IPS-15b (cell line): ENCODE measurements at regions not wholly inside any gene's neighbourhood (a gene's known extent, or its start where the extent isn't known, plus 50 kb on each side); places are given as distances from the start of the nearest gene placed in this dataset.
"Not testable (repeated sequence)": the region's sequence is repeated elsewhere in the genome, so short reads cannot be mapped to it uniquely, and the experiment has no call there.

Experiments used
- H3K27me3 ChIP-seq: one replicate; pipeline ENCODE4 v1.6.1; 2013; ENCODE audit warnings: low read length; ENCODE audit not compliant: control insufficient read depth, insufficient read depth
- H3K36me3 ChIP-seq: one replicate; pipeline ENCODE4 v1.6.1; 2013; ENCODE audit warnings: low read length; ENCODE audit not compliant: control insufficient read depth, insufficient read depth
- H3K4me1 ChIP-seq: one replicate; pipeline ENCODE4 v1.6.1; 2013; ENCODE audit warnings: mild to moderate bottlenecking, low read length; ENCODE audit not compliant: control insufficient read depth, insufficient read depth
- H3K4me3 ChIP-seq: one replicate; pipeline ENCODE4 v1.5.1; 2013; ENCODE audit warnings: low read depth, low read length
- H3K9ac ChIP-seq: one replicate; pipeline ENCODE4 v1.6.1; 2013; ENCODE audit warnings: low read depth, mild to moderate bottlenecking, low read length
- H3K9me3 ChIP-seq: one replicate; pipeline ENCODE4 v1.6.1; 2013; ENCODE audit warnings: mild to moderate bottlenecking, low read length; ENCODE audit not compliant: control insufficient read depth, insufficient read depth

DNA sequence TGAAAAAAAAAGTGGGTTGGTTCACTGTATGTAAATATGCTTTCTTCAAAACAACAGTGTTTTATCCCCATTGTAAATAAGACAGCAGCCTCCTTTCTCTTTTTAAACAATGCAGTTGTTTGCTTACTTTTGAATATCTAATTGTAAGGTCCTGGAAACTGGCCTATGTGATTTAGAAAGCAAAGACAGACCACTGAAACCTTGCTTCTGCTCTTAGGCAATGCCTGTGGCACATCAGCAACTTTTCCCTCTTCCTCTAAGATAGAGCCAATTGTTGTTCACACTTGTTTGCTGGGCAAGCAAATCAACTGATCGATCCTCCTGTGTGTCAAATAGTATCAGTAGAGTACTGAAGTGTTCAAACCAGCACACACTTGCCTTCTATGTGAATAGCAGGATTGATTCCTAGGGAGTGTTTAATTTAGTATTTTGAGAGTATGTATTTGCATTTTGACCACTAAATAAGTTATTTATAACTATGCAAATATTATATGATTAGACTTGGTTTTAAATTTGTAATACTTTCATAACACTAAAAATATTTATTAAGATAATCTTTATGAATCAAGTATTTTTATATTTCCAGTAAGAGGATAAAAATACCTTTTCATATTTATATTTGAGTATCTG, 55.4 kb upstream of the GRPR start:
- H3K9ac ChIP-seq: no peak overlapping the region
- H3K36me3 ChIP-seq: no peaks in the 10 kb centered on the region
- H3K9me3 ChIP-seq: no peaks in the 10 kb centered on the region
- H3K4me3 ChIP-seq: no peak overlapping the region
- no peaks in the 10 kb centered on the region for H3K4me1 ChIP-seq
- no peaks in the 10 kb centered on the region for H3K27me3 ChIP-seq

DNA sequence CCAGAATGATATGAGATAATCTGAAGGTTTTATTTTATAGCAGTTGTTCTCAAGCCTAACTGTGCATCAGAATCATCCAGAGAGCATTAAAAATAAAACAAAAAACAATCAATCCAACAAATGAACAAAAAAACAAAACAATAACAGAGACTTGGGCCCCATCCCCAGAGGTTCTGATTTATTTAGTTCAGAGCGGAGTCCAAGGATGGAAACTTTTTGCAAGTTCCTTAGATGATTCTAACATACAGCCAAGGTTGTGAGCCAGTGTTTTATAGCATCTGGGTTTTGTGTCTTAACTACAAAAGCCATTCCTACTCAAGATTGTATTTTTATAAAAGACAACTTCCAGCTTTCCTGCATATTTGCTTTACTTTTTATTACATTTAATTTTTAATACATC, 59.4 kb upstream of the GRPR start:
- H3K4me3 ChIP-seq: no peak overlapping the region
- no peak overlapping the region for H3K9ac ChIP-seq
- H3K4me1 ChIP-seq: no peaks in the 10 kb centered on the region
- no peaks in the 10 kb centered on the region for H3K36me3 ChIP-seq
- no peaks in the 10 kb centered on the region for H3K27me3 ChIP-seq
- H3K9me3 ChIP-seq: no peaks in the 10 kb centered on the region

DNA sequence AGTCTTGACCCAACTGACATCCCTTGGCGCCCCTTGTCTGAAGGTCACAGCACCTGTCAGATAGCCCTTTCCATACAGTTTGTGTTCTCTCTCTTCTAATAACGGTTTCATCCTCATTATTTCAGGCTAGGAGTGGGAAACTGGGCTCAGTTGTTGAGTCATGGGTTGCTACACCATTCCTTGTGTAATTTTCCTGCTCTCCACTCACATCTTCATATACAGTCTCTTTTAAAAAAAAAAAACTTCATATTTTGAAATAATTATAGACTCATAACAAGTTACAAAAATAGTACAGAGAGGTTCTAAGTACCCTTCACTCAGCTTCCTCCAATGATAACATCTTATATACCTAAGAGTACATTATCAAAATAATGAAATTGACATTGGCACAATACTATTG, 60.2 kb upstream of the GRPR start:
- no peaks in the 10 kb centered on the region for H3K36me3 ChIP-seq
- no peak overlapping the region for H3K9ac ChIP-seq
- H3K4me3 ChIP-seq: no peak overlapping the region
- H3K27me3 ChIP-seq: no peaks in the 10 kb centered on the region
- H3K4me1 ChIP-seq: no peaks in the 10 kb centered on the region
- H3K9me3 ChIP-seq: no peaks in the 10 kb centered on the region

DNA sequence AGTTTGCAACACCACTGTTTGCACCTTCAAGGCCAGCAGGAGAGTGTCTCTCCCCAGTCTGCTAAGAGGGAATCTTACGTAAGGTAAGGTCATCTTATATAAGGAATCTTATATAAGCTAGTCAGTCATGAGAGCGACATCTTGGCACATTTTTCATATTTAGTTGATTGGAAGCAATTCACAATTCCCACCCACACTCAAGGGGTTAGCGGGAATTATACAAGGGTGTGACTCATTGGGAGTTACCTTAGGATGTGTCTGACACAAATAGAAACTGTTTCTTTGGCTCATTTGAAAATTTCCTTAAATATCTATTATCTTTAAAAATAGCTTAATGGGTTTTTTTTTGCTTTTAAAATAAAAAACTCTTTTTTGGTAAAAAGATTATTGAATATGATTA, 62.1 kb upstream of the GRPR start:
- Histone ChIP-seq H3K4me1 (no peaks in the 10 kb centered on the region), H3K27me3 (no peaks in the 10 kb centered on the region), H3K9me3 (no peaks in the 10 kb centered on the region), H3K4me3 (no peak overlapping the region), H3K9ac (no peak overlapping the region), H3K36me3 (no peaks in the 10 kb centered on the region)

DNA sequence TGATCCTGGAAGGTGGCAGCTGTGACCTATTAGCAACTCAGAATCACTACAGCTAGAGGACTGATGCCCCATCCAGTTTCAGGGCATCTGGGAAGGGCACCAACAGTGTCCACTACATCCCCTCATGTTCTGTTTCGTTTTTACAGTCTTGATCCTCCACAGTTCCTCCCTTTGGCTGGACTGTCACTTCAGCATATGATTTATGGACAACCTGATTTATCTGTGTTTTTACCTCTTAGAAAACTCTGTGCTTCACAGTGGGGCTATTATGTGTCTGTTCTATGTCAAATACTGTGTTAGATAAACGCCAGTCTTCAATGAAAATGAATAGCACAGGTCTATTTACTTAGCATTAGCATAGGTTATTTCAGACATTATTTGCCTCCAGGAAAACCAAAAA, 63.1 kb upstream of the GRPR start:
- Histone ChIP-seq H3K4me1 (no peaks in the 10 kb centered on the region), H3K9ac (no peak overlapping the region), H3K4me3 (no peak overlapping the region), H3K36me3 (no peaks in the 10 kb centered on the region), H3K9me3 (no peaks in the 10 kb centered on the region), H3K27me3 (no peaks in the 10 kb centered on the region)

DNA sequence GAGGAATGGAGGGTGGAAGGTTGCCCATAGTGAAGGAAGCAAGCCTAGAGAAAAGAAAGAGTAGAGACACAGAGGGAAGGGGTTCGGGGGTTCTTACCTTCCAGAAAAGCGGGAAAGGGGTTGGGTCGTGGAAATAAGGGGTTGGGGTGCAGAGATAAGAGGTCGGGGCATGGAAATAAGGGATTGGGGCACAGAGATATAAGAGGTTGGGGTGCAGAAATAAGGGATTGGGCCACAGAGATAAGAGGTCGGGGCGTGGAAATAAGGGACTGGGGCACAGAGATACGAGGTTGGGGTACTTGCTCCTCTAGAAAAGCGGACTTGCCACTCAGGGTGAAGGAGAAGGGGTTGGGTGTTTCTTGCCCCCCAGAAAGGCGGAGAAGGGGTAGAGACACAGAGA, 74.2 kb upstream of the GRPR start:
- H3K36me3 ChIP-seq, H3K9me3 ChIP-seq, H3K4me1 ChIP-seq, H3K9ac ChIP-seq, H3K27me3 ChIP-seq, H3K4me3 ChIP-seq: not testable (repeated sequence)

DNA sequence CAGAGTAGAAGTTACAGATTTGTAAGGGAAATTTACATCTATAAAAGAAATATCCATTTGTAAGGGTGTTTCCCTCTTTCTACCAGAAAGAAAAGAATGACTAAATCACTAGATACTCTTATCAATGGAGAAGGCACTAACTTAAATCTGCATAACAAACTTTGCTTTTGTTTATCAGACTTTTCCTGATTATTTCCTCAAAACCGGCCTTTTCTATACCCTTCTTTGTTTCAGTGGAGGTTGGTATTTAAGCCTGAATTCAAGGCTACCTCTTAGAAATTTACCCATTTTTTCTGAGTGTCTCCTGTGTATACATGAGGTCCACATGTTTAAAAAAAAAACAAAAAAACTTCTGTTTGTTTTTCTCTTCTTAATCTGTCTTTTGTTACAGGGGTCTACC, 80.4 kb upstream of the GRPR start:
- Histone ChIP-seq H3K27me3 (no peaks in the 10 kb centered on the region), H3K4me3 (no peak overlapping the region), H3K9me3 (no peaks in the 10 kb centered on the region), H3K9ac (no peak overlapping the region), H3K4me1 (peaks cover 18% of the 10 kb centered on the region), H3K36me3 (no peaks in the 10 kb centered on the region)

DNA sequence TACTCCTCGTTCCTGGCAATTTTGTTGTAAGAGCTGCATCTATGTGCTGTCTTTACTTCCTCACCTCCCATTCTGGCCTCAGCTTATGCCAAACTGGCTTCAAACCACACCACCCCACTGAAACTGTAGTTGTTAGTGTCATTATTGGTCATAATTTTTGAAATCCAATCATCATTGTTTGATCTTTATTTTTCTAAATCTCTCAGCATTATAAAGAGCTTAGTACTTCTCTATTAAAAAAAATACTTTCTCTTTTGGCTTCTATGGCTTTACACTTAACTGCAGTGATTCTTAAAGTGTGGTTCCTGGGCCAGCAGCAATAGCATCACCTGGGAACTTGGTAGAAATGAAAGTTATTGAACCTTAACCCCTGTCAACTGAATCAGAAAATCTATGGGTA, 83.5 kb upstream of the GRPR start:
- no peaks in the 10 kb centered on the region for H3K27me3 ChIP-seq
- no peak overlapping the region for H3K4me3 ChIP-seq
- no peaks in the 10 kb centered on the region for H3K36me3 ChIP-seq
- no peaks in the 10 kb centered on the region for H3K9me3 ChIP-seq
- peaks cover 18% of the 10 kb centered on the region for H3K4me1 ChIP-seq
- H3K9ac ChIP-seq: no peak overlapping the region

DNA sequence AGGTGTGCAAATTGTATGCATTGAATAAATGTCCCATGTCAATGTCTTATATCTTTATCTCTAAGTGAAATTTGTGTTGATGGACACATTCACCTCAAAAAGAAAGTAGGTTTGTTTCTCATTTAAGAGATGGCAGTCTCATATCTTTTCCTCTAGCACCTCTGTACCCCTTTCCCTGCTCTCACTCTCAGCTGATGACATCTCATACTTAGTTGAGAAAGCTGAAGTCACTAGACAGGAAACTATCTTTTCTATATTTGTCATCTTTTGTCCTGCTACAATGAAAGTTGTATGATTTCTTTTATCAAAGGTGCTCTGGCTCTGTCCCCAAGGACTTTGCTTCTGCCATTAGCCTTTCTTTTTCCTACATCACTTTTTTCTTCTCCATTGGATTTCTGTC, 84.0 kb upstream of the GRPR start:
- H3K36me3 ChIP-seq: no peaks in the 10 kb centered on the region
- H3K4me1 ChIP-seq: peaks cover 18% of the 10 kb centered on the region
- H3K9me3 ChIP-seq: no peaks in the 10 kb centered on the region
- no peak overlapping the region for H3K9ac ChIP-seq
- no peaks in the 10 kb centered on the region for H3K27me3 ChIP-seq
- no peak overlapping the region for H3K4me3 ChIP-seq

DNA sequence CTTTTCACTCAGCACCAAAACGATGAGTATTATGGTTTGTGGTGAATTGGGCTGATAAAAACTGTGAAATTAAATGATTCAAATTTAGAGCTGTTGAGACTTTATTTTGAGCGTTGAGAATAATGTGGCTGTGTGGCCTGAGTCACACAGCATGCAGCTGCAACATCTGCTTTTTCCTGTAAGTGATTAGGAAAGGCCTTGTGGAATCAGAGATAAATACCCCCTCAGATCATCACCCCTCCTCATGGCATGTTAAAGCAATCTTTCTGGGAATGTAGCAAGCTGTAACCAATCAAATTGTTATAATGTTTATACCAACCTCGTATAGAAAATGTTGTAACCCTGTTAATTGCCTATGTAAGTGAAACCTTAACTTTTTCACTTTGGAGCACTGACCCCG, 90.0 kb upstream of the GRPR start:
- Histone ChIP-seq H3K36me3 (no peaks in the 10 kb centered on the region), H3K9me3 (no peaks in the 10 kb centered on the region), H3K9ac (no peak overlapping the region), H3K4me3 (no peak overlapping the region), H3K4me1 (no peaks in the 10 kb centered on the region), H3K27me3 (no peaks in the 10 kb centered on the region)

DNA sequence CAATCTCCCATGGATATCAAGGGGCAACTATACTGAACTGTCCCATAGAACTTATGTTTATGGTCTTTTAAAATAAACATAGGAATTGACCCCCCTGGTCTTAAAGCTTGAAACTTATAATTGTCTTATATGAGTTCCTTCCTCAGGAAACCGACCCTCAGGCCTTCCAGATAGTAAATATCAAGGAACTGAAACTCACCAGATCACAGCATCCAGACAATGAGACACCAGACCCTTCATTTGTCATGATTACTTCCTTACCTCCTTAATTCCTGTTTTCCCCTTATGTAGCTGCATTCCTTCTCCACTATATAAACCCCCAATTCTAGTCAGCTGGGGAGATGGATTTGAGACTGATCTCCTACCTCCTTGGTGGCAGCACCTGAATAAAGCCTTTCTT, 94.8 kb upstream of the GRPR start:
- Histone ChIP-seq H3K4me3 (no peak overlapping the region), H3K27me3 (no peaks in the 10 kb centered on the region)

DNA sequence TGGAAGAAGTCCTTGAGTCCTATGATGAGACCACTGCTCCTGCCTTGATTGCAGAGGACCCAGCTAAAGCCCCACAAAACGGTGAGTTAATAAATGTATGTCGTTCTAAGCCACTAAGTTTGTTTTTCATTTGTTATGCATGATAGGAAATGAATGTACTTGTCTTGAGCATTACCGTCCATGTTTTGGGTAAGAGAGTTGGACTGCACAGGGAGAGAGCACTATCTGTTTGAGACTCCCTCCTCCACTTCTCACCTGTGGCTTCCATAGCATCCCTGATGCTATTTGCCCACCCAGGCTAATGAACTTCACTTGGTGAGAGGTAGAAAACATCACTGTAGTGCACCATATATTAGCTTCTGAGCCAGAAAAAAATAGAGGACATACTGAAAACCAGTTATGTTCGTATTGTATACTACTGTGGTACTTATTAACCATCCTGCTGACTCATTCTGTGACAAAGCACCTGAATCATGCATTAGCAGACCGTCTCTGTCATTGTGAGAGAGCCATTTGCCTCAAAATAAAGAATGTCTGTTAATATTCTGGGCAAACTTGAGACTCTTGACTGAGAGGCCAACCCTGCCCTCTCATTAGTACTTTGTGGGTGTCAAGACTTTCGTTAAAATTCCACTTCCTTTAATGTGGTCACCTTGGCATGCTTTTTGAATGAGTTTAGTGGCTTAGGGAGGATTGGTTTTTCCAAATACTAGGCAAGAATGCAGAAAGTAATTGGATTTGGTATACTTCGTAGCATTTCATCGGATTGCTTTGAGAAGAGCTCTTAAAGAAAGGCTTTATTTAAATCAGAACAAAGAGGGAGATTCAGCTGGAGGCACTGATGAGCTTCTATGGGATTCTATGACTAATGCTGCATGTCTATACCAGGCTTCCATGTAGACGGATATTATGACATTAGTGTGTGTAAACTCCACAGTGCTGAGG, 99.3 kb upstream of the GRPR start:
- no peak overlapping the region for H3K9ac ChIP-seq
- H3K4me3 ChIP-seq: no peak overlapping the region
- no peaks in the 10 kb centered on the region for H3K36me3 ChIP-seq
- H3K4me1 ChIP-seq: no peaks in the 10 kb centered on the region
- no peaks in the 10 kb centered on the region for H3K9me3 ChIP-seq
- H3K27me3 ChIP-seq: no peaks in the 10 kb centered on the region

More for the DNA sequence above, 94.8 kb upstream of the GRPR start:
- Histone ChIP-seq H3K9me3 (no peaks in the 10 kb centered on the region), H3K36me3 (no peaks in the 10 kb centered on the region), H3K4me1 (no peaks in the 10 kb centered on the region), H3K9ac (no peak overlapping the region)
